Keratinocyte (primary cell): ENCODE measurements at regions not wholly inside any gene's neighbourhood (a gene's known extent, or its start where the extent isn't known, plus 50 kb on each side); places are given as distances from the start of the nearest gene placed in this dataset.

Experiments
- DNase-seq: peaks from one replicate; pipeline ENCODE4 v3.0.0-alpha.2; 2011; ENCODE audit warnings: low read depth, missing footprints, low spot score
- FAIRE-seq: peaks from 2 replicates; lab custom pipeline; 2011; peaks lifted over from hg19 to GRCh38; lab: Jason Lieb, UNC
- H2AFZ ChIP-seq: 2 replicates; pipeline ENCODE4 v1.6.0; 2012; ENCODE audit warnings: low read length, control low read depth, inconsistent platforms; ENCODE audit not compliant: control insufficient read depth
- H3K27ac ChIP-seq: 2 replicates; pipeline ENCODE4 v1.5.1; 2011; ENCODE audit warnings: low read length; ENCODE audit not compliant: control insufficient read depth, insufficient read depth
- H3K27me3 ChIP-seq: 3 replicates; pipeline ENCODE4 v1.6.0; 2011; ENCODE audit warnings: low read length; ENCODE audit not compliant: control insufficient read depth, insufficient read depth; ENCODE audit errors: extremely low read depth
- H3K36me3 ChIP-seq, 2 experiments: 2 replicates in 1 of 2; 3 replicates in 1 of 2; pipeline ENCODE4 v1.5.1; 2011; ENCODE audit warnings: low read length in 2 of 2, mild to moderate bottlenecking in 1 of 2; ENCODE audit not compliant: control insufficient read depth in 2 of 2, insufficient read depth in 2 of 2; ENCODE audit errors: extremely low read depth in 1 of 2
- H3K4me1 ChIP-seq: 3 replicates; pipeline ENCODE4 v1.5.1; 2011; ENCODE audit warnings: low read length; ENCODE audit not compliant: control insufficient read depth, insufficient read depth; ENCODE audit errors: extremely low read depth
- H3K4me2 ChIP-seq: 3 replicates; pipeline ENCODE4 v1.6.0; 2011; ENCODE audit warnings: low read depth, low read length; ENCODE audit not compliant: control insufficient read depth, insufficient read depth; ENCODE audit errors: extremely low read depth
- H3K4me3 ChIP-seq, 3 experiments: fragments of 200-600 bp in 1 of 3; sonication (generic) in 1 of 3; 2 replicates in 2 of 3; 3 replicates in 1 of 3; pipeline ENCODE4 v1.5.1; 2011 to 2016; ENCODE audit warnings: low read length in 3 of 3, mild to moderate bottlenecking in 3 of 3, control low read depth in 2 of 3, inconsistent platforms in 1 of 3, low read depth in 1 of 3, mixed read lengths in 1 of 3, mixed run types in 1 of 3, moderate library complexity in 1 of 3; ENCODE audit not compliant: control insufficient read depth in 2 of 3, insufficient read depth in 2 of 3; ENCODE audit errors: extremely low read depth in 1 of 3
- H3K79me2 ChIP-seq: 2 replicates; pipeline ENCODE4 v1.6.0; 2012; ENCODE audit warnings: low read length; ENCODE audit not compliant: control insufficient read depth, insufficient read depth
- H3K9ac ChIP-seq: 3 replicates; pipeline ENCODE4 v1.6.0; 2011; ENCODE audit warnings: low read length; ENCODE audit not compliant: control insufficient read depth, insufficient read depth; ENCODE audit errors: extremely low read depth
- H3K9me1 ChIP-seq: 3 replicates; pipeline ENCODE4 v1.6.0; 2011; ENCODE audit warnings: low read length; ENCODE audit not compliant: control insufficient read depth, insufficient read depth; ENCODE audit errors: extremely low read depth
- H3K9me3 ChIP-seq: 2 replicates; pipeline ENCODE4 v1.5.1; 2012; ENCODE audit warnings: low read depth, low read length; ENCODE audit not compliant: control insufficient read depth
- H4K20me1 ChIP-seq: 3 replicates; pipeline ENCODE4 v1.6.0; 2011; ENCODE audit warnings: low read length; ENCODE audit not compliant: control insufficient read depth, insufficient read depth; ENCODE audit errors: extremely low read depth
- EZH2 ChIP-seq: IDR thresholded peaks from one replicate; pipeline ENCODE4 v1.6.1; 2012; ENCODE audit warnings: inconsistent platforms, mild to moderate bottlenecking, low read length, moderate library complexity
- dilution Hi-C: fragments of 300-500 bp; cut with MboI; formaldehyde crosslinking; loops from one replicate; pipeline ENCODE4 v1.7.0; 2020; ENCODE audit warnings: low sequenced_read_pairs; ENCODE audit not compliant: extremely low pct_ligation_motif_present
- TF ChIP-seq, protein P1 (sequence below), 3 experiments: IDR thresholded peaks in 1 of 3; conservative IDR thresholded peaks in 1 of 3; optimal IDR thresholded peaks in 1 of 3; 2 replicates in 2 of 3; 3 replicates in 1 of 3; pipeline versions ENCODE3 to v1.5.1; 2011; ENCODE audit warnings: low read length in 3 of 3, mild to moderate bottlenecking in 3 of 3, moderate library complexity in 2 of 3, control low read depth in 1 of 3, inconsistent platforms in 1 of 3; ENCODE audit not compliant: insufficient read depth in 2 of 3; ENCODE audit errors: extremely low read depth in 1 of 3

DNA sequence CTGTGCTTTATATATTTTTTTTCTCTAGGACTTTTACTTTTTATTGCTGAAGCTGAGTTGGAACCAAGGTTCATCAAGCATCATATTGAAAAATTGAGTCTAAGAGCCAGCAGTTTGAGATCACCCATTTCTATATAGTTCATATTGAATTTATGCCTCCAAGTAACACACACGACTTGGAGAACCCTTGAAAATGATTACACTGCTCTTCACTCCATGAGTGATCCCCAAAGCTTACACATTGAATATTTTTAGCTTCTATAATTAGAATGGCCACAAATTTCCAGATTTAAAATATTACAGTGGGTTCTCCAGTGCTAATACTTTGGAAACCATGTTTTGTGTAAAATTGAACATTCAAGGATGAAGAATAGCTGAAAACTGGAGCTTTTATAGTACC is 144.4 kb upstream of the SLC4A4 start:
- H3K9me3 ChIP-seq = no peaks in the 10 kb centered on the region
- no peak overlapping the region for H3K4me2 ChIP-seq
- dilution Hi-C loops = no loop called here
- DNase-seq (no peak), FAIRE-seq (no peak)
- H3K79me2 ChIP-seq = no peaks in the 10 kb centered on the region
- H3K9ac ChIP-seq = no peak overlapping the region
- H4K20me1 ChIP-seq = no peaks in the 10 kb centered on the region
- H3K4me1 ChIP-seq = no peaks in the 10 kb centered on the region
- no peak overlapping the region for H3K27ac ChIP-seq
- TF ChIP-seq, protein P1, sequence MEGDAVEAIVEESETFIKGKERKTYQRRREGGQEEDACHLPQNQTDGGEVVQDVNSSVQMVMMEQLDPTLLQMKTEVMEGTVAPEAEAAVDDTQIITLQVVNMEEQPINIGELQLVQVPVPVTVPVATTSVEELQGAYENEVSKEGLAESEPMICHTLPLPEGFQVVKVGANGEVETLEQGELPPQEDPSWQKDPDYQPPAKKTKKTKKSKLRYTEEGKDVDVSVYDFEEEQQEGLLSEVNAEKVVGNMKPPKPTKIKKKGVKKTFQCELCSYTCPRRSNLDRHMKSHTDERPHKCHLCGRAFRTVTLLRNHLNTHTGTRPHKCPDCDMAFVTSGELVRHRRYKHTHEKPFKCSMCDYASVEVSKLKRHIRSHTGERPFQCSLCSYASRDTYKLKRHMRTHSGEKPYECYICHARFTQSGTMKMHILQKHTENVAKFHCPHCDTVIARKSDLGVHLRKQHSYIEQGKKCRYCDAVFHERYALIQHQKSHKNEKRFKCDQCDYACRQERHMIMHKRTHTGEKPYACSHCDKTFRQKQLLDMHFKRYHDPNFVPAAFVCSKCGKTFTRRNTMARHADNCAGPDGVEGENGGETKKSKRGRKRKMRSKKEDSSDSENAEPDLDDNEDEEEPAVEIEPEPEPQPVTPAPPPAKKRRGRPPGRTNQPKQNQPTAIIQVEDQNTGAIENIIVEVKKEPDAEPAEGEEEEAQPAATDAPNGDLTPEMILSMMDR (optimal IDR thresholded peaks at IDR 0.05 in 1 of 3, IDR thresholded peaks at IDR 0.05 in 1 of 3, conservative IDR thresholded peaks at IDR 0.05 in 1 of 3; ENCODE audit: extremely low read depth in 1 of 3, insufficient read depth in 2 of 3, low read length in 3 of 3) = no peak
- TF ChIP-seq EZH2 = no peak
- H2AFZ ChIP-seq = no peak overlapping the region
- no peaks in the 10 kb centered on the region for H3K36me3 ChIP-seq
- H3K9me1 ChIP-seq = no peaks in the 10 kb centered on the region
- peaks cover 5% of the 10 kb centered on the region for H3K27me3 ChIP-seq
- H3K4me3 ChIP-seq = no peak overlapping the region

DNA sequence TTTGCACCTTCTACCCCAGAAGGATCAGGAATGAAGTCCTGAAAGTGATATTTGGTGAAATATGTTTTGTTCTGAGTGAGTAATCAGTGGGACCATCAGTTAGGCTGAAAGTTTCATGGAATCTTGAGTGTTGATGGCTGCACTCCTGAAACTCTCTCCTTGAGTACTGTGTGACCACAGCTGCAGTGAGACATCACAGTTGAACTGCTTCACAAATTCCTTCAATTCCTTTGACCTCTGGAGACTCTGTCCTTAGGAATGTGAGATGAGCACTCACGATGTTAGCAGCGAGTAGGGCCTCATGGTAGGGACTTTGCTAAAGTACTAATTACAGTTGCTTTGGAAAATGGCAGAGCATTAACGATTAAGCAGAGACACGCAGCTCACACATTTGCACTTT is 142.9 kb upstream of the SLC4A4 start:
- Histone ChIP-seq H3K4me3 (no peak overlapping the region), H3K4me1 (no peaks in the 10 kb centered on the region), H3K27me3 (no peaks in the 10 kb centered on the region), H3K79me2 (no peaks in the 10 kb centered on the region), H4K20me1 (no peaks in the 10 kb centered on the region), H2AFZ (no peak overlapping the region), H3K4me2 (no peak overlapping the region), H3K9ac (no peak overlapping the region), H3K36me3 (no peaks in the 10 kb centered on the region), H3K9me3 (no peaks in the 10 kb centered on the region), H3K27ac (no peak overlapping the region), H3K9me1 (no peaks in the 10 kb centered on the region)
- FAIRE-seq = no peak
- DNase-seq = no peak
- no peak for TF ChIP-seq EZH2
- TF ChIP-seq, protein P1 (optimal IDR thresholded peaks at IDR 0.05 in 1 of 3, IDR thresholded peaks at IDR 0.05 in 1 of 3, conservative IDR thresholded peaks at IDR 0.05 in 1 of 3; ENCODE audit: extremely low read depth in 1 of 3, insufficient read depth in 2 of 3, low read length in 3 of 3) = no peak
- dilution Hi-C loops = no loop called here
